Muscle of back (tissue), 3 donors: ENCODE measurements at regions not wholly inside any gene's neighbourhood (a gene's known extent, or its start where the extent isn't known, plus 50 kb on each side); places are given as distances from the start of the nearest gene placed in this dataset.
A peak's percentile ranks its signal among the peaks of the same experiment; 100 is the strongest.
"Not testable (repeated sequence)": the region's sequence is repeated elsewhere in the genome, so short reads cannot be mapped to it uniquely, and the experiment has no call there.

Experiments
- DNase-seq, 3 donors: peaks; one replicate each; pipeline versions ENCODE4 v3.0.0 to v3.0.0-alpha.2; 2013

- DNase-seq = no peak
These were observed 286.4 kb downstream of the PRDM5 start for GRCh38 chr4:120636120-120636630.

GRCh38 chr4:120633810-120634209 lies 288.7 kb downstream of the PRDM5 start:
- DNase-seq = no peak

GRCh38 chr4:120630427-120630826 lies 292.1 kb downstream of the PRDM5 start:
- DNase-seq = peak; percentile 5 to 28 (median 19)

- DNase-seq = no peak
These were observed 292.9 kb downstream of the PRDM5 start for GRCh38 chr4:120629546-120630108.

GRCh38 chr4:120622601-120623000 lies 299.9 kb downstream of the PRDM5 start:
- peak in 1 of 3 donors; percentile 14 for DNase-seq

GRCh38 chr4:120617171-120617570 lies 305.4 kb downstream of the PRDM5 start:
- DNase-seq = no peak

- DNase-seq = peak in 1 of 3 donors; percentile 41
These were observed 306.5 kb downstream of the PRDM5 start for GRCh38 chr4:120616041-120616440.

GRCh38 chr4:120613778-120614177 lies 308.7 kb downstream of the PRDM5 start:
- DNase-seq = no peak

GRCh38 chr4:120611092-120611491 lies 311.4 kb downstream of the PRDM5 start:
- no peak for DNase-seq

GRCh38 chr4:120591038-120591437 lies 331.5 kb downstream of the PRDM5 start:
- DNase-seq = no peak

- DNase-seq = no peak
These were observed 332.7 kb downstream of the PRDM5 start for GRCh38 chr4:120589787-120590186.

- peak in 1 of 3 donors; percentile 28 for DNase-seq
These were observed 353.8 kb downstream of the PRDM5 start for GRCh38 chr4:120568731-120569130.

GRCh38 chr4:120561648-120562047 lies 360.9 kb downstream of the PRDM5 start:
- DNase-seq = no peak

GRCh38 chr4:120557372-120557771 lies 365.2 kb downstream of the PRDM5 start:
- no peak for DNase-seq

- no peak for DNase-seq
These were observed 367.5 kb downstream of the PRDM5 start for GRCh38 chr4:120555058-120555457.

- no peak for DNase-seq
These were observed 368.4 kb downstream of the PRDM5 start for GRCh38 chr4:120554086-120554485.

GRCh38 chr4:120550624-120551220 lies 371.8 kb downstream of the PRDM5 start:
- DNase-seq = not testable (repeated sequence)

- DNase-seq = peak in 1 of 3 donors; percentile 25
These were observed 373.4 kb downstream of the PRDM5 start for GRCh38 chr4:120549011-120549570.

GRCh38 chr4:120545391-120545790 lies 377.1 kb downstream of the PRDM5 start:
- no peak for DNase-seq

GRCh38 chr4:120544838-120545237 lies 377.7 kb downstream of the PRDM5 start:
- DNase-seq = no peak

- DNase-seq = no peak
These were observed 381.9 kb downstream of the PRDM5 start for GRCh38 chr4:120540625-120541024.

GRCh38 chr4:120536884-120537283 lies 385.6 kb downstream of the PRDM5 start:
- DNase-seq = no peak

- DNase-seq = no peak
These were observed 394.1 kb downstream of the PRDM5 start for GRCh38 chr4:120528428-120528827.
